Panc1 (cell line): ENCODE measurements at regions not wholly inside any gene's neighbourhood (a gene's known extent, or its start where the extent isn't known, plus 50 kb on each side); places are given as distances from the start of the nearest gene placed in this dataset.

Experiments used
- ATAC-seq: fragments of 200-7000 bp; cut with Tn5 transposase; 2 replicates; pipeline ENCODE4 v1.9.1; 2020; ENCODE audit warnings: mild to moderate bottlenecking, moderate library complexity
- BruUV-seq: library from RNA; stranded (reverse); fragments of 400-500 nt; replicated peaks from 2 replicates; lab custom pipeline; 2021; lab: Mats Ljungman, UMichigan
- CTCF ChIA-PET: fragments of 300-600 bp; sonication (Branson Sonifier 250); formaldehyde crosslinking; loops from one replicate; lab custom pipeline; 2022; ENCODE audit warnings: antibody characterized with exemption; lab: Charles Lee
- POLR2A ChIA-PET: fragments of 300-600 bp; sonication (Branson Sonifier 250); formaldehyde crosslinking; loops from one replicate; lab custom pipeline; 2022; ENCODE audit warnings: antibody characterized with exemption; lab: Charles Lee
- DNase-seq: peaks from one replicate; pipeline ENCODE4 v3.0.0-alpha.2; 2010; ENCODE audit warnings: low read depth, low spot score
- H3K27ac ChIP-seq: 2 replicates; pipeline ENCODE4 v1.5.1; 2011; ENCODE audit warnings: mild to moderate bottlenecking, low read length, inconsistent platforms
- H3K27me3 ChIP-seq: fragments of 200-500 bp; sonication (Bioruptor generic); 2 replicates; pipeline ENCODE4 v1.6.0; 2014; ENCODE audit warnings: low read length, inconsistent platforms; ENCODE audit not compliant: control insufficient read depth, insufficient read depth
- H3K36me3 ChIP-seq: fragments of 200-500 bp; sonication (Bioruptor generic); 2 replicates; pipeline ENCODE4 v1.5.1; 2014; ENCODE audit warnings: inconsistent platforms, mild to moderate bottlenecking, low read length, moderate library complexity; ENCODE audit not compliant: control insufficient read depth, insufficient read depth
- H3K4me1 ChIP-seq: 2 replicates; pipeline ENCODE4 v1.5.1; 2011; ENCODE audit warnings: inconsistent platforms, mild to moderate bottlenecking, low read length, moderate library complexity; ENCODE audit not compliant: control insufficient read depth, insufficient read depth
- H3K4me3 ChIP-seq, 2 experiments: 2 replicates each; pipeline ENCODE4 v1.5.1; 2011 to 2012; ENCODE audit warnings: low read depth in 2 of 2, low read length in 2 of 2, mild to moderate bottlenecking in 2 of 2, inconsistent platforms in 1 of 2, moderate library complexity in 1 of 2
- H3K9me3 ChIP-seq: fragments of 200-500 bp; sonication (Bioruptor generic); 2 replicates; pipeline ENCODE4 v1.5.1; 2014; ENCODE audit warnings: low read depth, mild to moderate bottlenecking, inconsistent platforms, low read length, moderate library complexity; ENCODE audit not compliant: control insufficient read depth, insufficient read depth
- POLR2AphosphoS5 ChIP-seq: IDR thresholded peaks from 2 replicates; pipeline ENCODE4 v1.6.1; 2012; ENCODE audit warnings: mild to moderate bottlenecking, low read depth, low read length, moderate library complexity
- SIN3A ChIP-seq: IDR thresholded peaks from 2 replicates; pipeline ENCODE4 v1.6.1; 2012; ENCODE audit warnings: low read depth, mild to moderate bottlenecking, low read length, moderate library complexity, borderline replicate concordance; ENCODE audit not compliant: insufficient read depth
- TCF7L2 ChIP-seq: IDR thresholded peaks from 2 replicates; pipeline ENCODE4 v1.6.1; 2011; ENCODE audit warnings: mild to moderate bottlenecking, low read depth, low read length, inconsistent platforms
- in situ Hi-C: cut with HindIII; loops from 2 replicates; pipeline ENCODE4 v1.10.0; 2016; ENCODE audit warnings: low sequenced_read_pairs, low pct_unique_long_range_greater_than_20kb
- intact Hi-C: fragments of 100-400 bp; cut with micrococcal nuclease; formaldehyde crosslinking; loops from one replicate; pipeline ENCODE4 v1.10.0; 2022; ENCODE audit not compliant: unreplicated experiment
- TF ChIP-seq, protein P1 (sequence below): fragments of 450-650 bp; IDR thresholded peaks from 2 replicates; pipeline ENCODE4 v1.5.1; 2017; ENCODE audit warnings: mild to moderate bottlenecking
- TF ChIP-seq, protein P2 (sequence below), 2 experiments: IDR thresholded peaks; 2 replicates each; pipeline ENCODE4 v1.6.1; 2011 to 2012; ENCODE audit warnings: low read depth in 2 of 2, control low read depth in 1 of 2, low read length in 1 of 2, mild to moderate bottlenecking in 1 of 2, moderate library complexity in 1 of 2; ENCODE audit not compliant: insufficient read depth in 1 of 2

DNA sequence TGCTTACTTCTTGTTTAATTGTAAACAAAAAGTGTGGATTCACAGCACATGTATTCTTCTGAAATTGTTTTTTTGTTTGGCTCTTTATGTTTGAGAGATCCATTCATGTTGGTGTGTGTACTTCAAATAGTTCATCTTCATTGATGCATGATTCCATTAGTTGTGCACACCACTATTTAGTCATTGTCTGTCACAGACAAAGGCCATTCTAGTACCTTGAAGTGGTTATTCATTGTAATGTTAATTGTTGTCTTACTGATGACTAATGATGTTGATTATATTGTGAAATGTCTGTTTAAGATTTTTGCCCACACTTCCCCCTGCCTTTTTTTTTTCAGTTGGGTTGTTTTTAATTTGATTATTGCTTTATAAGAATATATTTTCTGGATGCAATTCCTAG, 391.3 kb downstream of the DIRAS2 start:
- Histone ChIP-seq H3K4me3 (no peak overlapping the region), H3K4me1 (no peaks in the 10 kb centered on the region), H3K36me3 (no peaks in the 10 kb centered on the region), H3K9me3 (no peaks in the 10 kb centered on the region), H3K27ac (no peak overlapping the region), H3K27me3 (no peaks in the 10 kb centered on the region)
- TF ChIP-seq POLR2AphosphoS5: no peak
- TF ChIP-seq SIN3A: no peak
- TF ChIP-seq, protein P1, sequence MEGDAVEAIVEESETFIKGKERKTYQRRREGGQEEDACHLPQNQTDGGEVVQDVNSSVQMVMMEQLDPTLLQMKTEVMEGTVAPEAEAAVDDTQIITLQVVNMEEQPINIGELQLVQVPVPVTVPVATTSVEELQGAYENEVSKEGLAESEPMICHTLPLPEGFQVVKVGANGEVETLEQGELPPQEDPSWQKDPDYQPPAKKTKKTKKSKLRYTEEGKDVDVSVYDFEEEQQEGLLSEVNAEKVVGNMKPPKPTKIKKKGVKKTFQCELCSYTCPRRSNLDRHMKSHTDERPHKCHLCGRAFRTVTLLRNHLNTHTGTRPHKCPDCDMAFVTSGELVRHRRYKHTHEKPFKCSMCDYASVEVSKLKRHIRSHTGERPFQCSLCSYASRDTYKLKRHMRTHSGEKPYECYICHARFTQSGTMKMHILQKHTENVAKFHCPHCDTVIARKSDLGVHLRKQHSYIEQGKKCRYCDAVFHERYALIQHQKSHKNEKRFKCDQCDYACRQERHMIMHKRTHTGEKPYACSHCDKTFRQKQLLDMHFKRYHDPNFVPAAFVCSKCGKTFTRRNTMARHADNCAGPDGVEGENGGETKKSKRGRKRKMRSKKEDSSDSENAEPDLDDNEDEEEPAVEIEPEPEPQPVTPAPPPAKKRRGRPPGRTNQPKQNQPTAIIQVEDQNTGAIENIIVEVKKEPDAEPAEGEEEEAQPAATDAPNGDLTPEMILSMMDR: no peak
- no peak for TF ChIP-seq TCF7L2
- TF ChIP-seq, protein P2, sequence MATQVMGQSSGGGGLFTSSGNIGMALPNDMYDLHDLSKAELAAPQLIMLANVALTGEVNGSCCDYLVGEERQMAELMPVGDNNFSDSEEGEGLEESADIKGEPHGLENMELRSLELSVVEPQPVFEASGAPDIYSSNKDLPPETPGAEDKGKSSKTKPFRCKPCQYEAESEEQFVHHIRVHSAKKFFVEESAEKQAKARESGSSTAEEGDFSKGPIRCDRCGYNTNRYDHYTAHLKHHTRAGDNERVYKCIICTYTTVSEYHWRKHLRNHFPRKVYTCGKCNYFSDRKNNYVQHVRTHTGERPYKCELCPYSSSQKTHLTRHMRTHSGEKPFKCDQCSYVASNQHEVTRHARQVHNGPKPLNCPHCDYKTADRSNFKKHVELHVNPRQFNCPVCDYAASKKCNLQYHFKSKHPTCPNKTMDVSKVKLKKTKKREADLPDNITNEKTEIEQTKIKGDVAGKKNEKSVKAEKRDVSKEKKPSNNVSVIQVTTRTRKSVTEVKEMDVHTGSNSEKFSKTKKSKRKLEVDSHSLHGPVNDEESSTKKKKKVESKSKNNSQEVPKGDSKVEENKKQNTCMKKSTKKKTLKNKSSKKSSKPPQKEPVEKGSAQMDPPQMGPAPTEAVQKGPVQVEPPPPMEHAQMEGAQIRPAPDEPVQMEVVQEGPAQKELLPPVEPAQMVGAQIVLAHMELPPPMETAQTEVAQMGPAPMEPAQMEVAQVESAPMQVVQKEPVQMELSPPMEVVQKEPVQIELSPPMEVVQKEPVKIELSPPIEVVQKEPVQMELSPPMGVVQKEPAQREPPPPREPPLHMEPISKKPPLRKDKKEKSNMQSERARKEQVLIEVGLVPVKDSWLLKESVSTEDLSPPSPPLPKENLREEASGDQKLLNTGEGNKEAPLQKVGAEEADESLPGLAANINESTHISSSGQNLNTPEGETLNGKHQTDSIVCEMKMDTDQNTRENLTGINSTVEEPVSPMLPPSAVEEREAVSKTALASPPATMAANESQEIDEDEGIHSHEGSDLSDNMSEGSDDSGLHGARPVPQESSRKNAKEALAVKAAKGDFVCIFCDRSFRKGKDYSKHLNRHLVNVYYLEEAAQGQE (IDR thresholded peaks at IDR 0.05; ENCODE audit: insufficient read depth in 1 of 2, low read depth in 2 of 2, low read length in 1 of 2): no peak
- ATAC-seq (no peak), DNase-seq (no peak)
- intact Hi-C loops: no loop called here
- in situ Hi-C loops: no loop called here
- ChIA-PET POLR2A (no interaction called here), CTCF (no interaction called here)
- no TSS peak for BruUV-seq

DNA sequence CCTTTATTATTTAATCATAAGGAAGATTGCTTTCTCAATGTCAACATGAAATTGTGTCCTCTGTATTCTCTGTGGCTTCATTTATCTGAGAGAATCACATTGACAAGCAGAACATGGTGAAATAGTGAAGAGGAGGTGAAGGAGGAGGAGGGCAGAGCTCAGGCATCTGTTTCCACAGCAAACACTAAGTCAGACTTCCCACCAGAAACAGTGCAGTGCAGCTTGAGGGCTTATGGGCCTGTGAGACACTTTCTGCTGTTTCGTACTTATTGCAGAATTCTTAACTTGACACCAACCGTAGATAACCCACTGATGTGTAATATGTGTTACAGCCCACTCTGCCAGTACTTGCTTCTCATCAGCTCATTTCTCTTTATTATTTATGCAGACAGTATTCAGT, 386.3 kb downstream of the DIRAS2 start:
- H3K9me3 ChIP-seq: no peaks in the 10 kb centered on the region; the same call in 1 of the 2 replicates
- in situ Hi-C loops: no loop called here
- ATAC-seq (no peak), DNase-seq (no peak)
- no peaks in the 10 kb centered on the region for H3K4me1 ChIP-seq
- CTCF ChIA-PET: no interaction called here
- TF ChIP-seq TCF7L2: no peak
- no peak for TF ChIP-seq SIN3A
- no peak for TF ChIP-seq POLR2AphosphoS5
- TF ChIP-seq, protein P1: no peak
- no peak overlapping the region for H3K27ac ChIP-seq
- H3K27me3 ChIP-seq: no peaks in the 10 kb centered on the region
- POLR2A ChIA-PET: no interaction called here
- no peaks in the 10 kb centered on the region for H3K36me3 ChIP-seq
- no TSS peak for BruUV-seq
- no peak overlapping the region for H3K4me3 ChIP-seq
- intact Hi-C loops: no loop called here
